ENCODE measurements at regions not wholly inside any gene's neighbourhood (a gene's known extent, or its start where the extent isn't known, plus 50 kb on each side); places are given as distances from the start of the nearest gene placed in this dataset.

DNA sequence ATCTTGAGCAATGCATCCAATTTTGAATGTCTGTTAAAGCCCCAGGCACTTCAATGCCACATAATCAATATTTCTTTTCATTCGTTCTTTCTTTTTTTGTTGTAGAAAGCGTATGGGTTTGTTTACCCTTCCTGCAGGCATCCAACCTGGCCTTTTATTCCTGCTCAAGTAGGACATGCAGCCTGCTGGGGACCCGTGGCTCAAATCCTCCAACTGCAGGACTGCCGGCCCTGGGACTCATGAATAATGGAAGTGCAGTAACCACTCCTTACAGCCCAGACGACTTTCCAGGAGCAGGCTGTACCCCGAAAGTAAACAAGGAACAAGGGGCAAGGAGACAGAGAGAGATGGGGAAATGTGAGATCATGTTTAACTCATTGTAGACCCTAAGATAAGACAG, 126.4 kb downstream of the SALL1 start:
- Mint-ChIP-seq H3K27ac (no peak overlapping the region), H3K27me3 (peaks cover 7% of the 10 kb centered on the region), H3K9me3 (no peaks in the 10 kb centered on the region), H3K4me3 (no peak overlapping the region), H3K36me3 (ENCODE audit: low read depth) (no peaks in the 10 kb centered on the region), H3K4me1 (ENCODE audit: low read depth) (no peaks in the 10 kb centered on the region)
- intact Hi-C loops (cut with micrococcal nuclease), result no loop called here

DNA sequence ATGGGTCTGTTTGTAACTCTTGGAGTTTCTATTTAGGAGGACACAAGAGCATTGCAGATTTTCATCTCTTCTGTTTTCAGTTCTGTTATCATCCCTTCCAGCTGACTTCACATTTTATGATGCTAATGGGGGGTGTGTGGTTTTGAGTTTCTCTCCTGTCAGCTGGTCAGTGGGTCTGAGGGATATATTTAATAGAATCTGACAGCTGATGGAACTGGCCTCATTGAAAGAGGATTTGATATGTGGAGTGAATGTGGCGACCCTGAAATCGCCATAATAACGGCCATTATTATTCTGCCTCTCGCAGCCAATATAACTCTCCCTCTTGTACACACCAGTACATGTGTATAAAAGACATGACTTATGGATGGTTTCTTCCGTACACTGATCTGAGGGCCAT, 128.1 kb downstream of the SALL1 start:
- H3K4me3 Mint-ChIP-seq, result no peak overlapping the region
- H3K27me3 Mint-ChIP-seq, result peaks cover 7% of the 10 kb centered on the region
- intact Hi-C loops (cut with micrococcal nuclease), result no loop called here
- H3K4me1 Mint-ChIP-seq (ENCODE audit: low read depth), result no peaks in the 10 kb centered on the region
- H3K9me3 Mint-ChIP-seq, result no peaks in the 10 kb centered on the region
- no peak overlapping the region for H3K27ac Mint-ChIP-seq
- H3K36me3 Mint-ChIP-seq (ENCODE audit: low read depth), result no peaks in the 10 kb centered on the region

DNA sequence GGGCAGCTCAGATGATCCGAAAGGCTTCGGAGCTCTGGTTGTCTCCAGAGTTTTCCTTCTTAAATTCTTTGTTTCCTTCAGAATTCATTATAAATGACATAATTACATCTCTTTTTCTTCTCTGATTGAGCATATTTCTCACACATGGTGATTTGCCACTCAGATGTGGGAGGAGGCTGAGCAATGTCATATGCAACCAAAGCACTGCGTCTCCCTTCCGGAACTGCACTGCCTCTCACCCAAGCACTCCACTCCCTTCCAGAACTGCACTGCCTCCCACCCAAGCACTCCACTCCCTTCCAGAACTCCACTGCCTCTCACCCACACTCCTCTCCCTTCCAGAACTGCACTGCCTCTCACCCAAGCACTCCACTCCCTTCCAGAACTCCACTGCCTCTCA, 131.5 kb downstream of the SALL1 start:
- intact Hi-C loops (cut with micrococcal nuclease), result no loop called here
- Mint-ChIP-seq H3K27ac (no peak overlapping the region), H3K4me3 (no peak overlapping the region), H3K36me3 (ENCODE audit: low read depth) (no peaks in the 10 kb centered on the region), H3K27me3 (peaks cover 6% of the 10 kb centered on the region), H3K4me1 (ENCODE audit: low read depth) (no peaks in the 10 kb centered on the region), H3K9me3 (no peaks in the 10 kb centered on the region)

DNA sequence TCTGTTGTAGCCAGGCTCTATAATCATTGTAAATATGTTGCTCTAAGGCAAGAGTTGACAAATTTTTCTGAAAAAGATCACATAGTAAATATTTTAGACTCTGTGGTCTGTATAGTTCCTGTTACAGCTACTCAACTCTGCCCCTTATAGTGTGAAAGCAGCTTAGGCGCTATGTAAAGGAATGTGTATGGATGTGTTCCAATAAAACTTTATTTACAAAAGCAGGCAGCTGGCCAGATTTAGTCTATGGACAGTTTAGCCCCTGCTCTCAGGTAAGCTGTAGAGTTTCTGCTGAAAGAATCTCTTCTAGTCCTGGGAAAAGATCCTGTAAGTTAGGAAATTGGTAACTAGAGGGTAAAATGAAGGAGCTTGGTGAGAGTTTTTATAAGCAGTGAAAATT, 133.1 kb downstream of the SALL1 start:
- Mint-ChIP-seq H3K27me3 (peaks cover 8% of the 10 kb centered on the region), H3K36me3 (ENCODE audit: low read depth) (no peaks in the 10 kb centered on the region), H3K4me3 (no peak overlapping the region), H3K4me1 (ENCODE audit: low read depth) (no peaks in the 10 kb centered on the region), H3K9me3 (no peaks in the 10 kb centered on the region), H3K27ac (no peak overlapping the region)
- intact Hi-C loops (cut with micrococcal nuclease), result no loop called here

DNA sequence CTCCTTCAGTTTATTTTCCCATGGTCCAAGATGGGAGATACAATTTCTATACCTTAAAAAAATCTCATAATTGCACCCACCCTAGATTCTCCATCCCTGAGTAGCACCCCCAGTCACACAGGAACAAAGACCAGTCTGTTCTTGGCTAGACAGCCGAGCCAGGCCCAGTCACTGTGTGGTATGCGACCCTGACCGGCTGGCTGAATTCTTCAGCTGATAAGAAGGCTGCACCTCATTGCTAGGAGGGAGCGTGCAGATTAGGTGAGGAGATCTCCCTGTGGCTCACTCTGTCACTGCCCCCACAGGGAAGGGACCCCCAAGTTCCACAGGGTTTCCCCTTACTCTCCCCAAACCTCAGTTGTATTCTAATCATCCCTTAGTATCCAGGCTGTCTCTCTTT, 138.7 kb downstream of the SALL1 start:
- H3K9me3 Mint-ChIP-seq, result no peaks in the 10 kb centered on the region
- H3K27me3 Mint-ChIP-seq, result peaks cover 7% of the 10 kb centered on the region
- H3K27ac Mint-ChIP-seq, result no peak overlapping the region
- H3K36me3 Mint-ChIP-seq (ENCODE audit: low read depth), result no peaks in the 10 kb centered on the region
- intact Hi-C loops (cut with micrococcal nuclease), result no loop called here
- H3K4me3 Mint-ChIP-seq, result no peak overlapping the region
- H3K4me1 Mint-ChIP-seq (ENCODE audit: low read depth), result no peaks in the 10 kb centered on the region

DNA sequence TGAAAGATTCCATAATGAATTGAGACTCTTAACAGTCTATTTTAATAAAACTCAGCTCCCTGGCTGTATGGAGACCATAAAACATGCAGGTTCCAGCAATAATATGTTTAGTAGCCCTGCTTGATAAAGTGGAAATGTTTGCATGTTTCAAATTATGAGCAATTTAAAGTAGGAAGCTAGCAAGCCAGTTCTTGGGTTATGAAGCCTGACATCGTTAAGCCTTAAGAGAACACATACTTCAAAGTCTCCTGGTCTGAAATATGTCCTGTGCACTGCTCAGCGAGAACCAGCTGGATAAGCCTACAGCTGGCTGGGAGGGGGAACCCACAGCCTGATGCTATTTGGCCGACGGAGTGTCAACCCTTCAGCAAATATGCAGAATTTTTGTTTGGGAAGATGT, 140.3 kb downstream of the SALL1 start:
- no peak overlapping the region for H3K27ac Mint-ChIP-seq
- H3K36me3 Mint-ChIP-seq (ENCODE audit: low read depth), result no peaks in the 10 kb centered on the region
- intact Hi-C loops (cut with micrococcal nuclease), result no loop called here
- peaks cover 7% of the 10 kb centered on the region for H3K27me3 Mint-ChIP-seq
- H3K4me3 Mint-ChIP-seq, result no peak overlapping the region
- H3K9me3 Mint-ChIP-seq, result no peaks in the 10 kb centered on the region
- no peaks in the 10 kb centered on the region for H3K4me1 Mint-ChIP-seq (ENCODE audit: low read depth)

DNA sequence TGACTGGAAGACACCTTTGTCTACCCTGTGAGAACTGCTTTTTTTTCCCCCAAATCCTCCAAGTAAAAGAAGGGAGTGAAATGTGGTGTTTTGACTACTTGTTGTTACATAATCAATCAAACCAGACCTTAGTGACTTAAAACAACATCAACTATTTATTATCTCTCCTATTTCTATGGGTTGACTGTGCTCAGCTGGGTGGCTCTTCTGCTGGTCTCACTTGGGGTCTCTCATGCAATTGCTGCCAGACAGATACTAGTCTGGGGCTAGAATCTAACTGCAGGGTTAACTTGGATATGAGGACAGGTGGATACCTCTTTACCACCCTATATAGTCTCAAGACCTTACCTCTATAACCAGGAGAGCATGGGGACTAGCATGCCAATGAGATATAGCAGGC, 141.3 kb downstream of the SALL1 start:
- peaks cover 3% of the 10 kb centered on the region for H3K27me3 Mint-ChIP-seq
- H3K4me1 Mint-ChIP-seq (ENCODE audit: low read depth), result no peaks in the 10 kb centered on the region
- H3K36me3 Mint-ChIP-seq (ENCODE audit: low read depth), result no peaks in the 10 kb centered on the region
- no peak overlapping the region for H3K4me3 Mint-ChIP-seq
- no peak overlapping the region for H3K27ac Mint-ChIP-seq
- intact Hi-C loops (cut with micrococcal nuclease), result no loop called here
- H3K9me3 Mint-ChIP-seq, result no peaks in the 10 kb centered on the region

DNA sequence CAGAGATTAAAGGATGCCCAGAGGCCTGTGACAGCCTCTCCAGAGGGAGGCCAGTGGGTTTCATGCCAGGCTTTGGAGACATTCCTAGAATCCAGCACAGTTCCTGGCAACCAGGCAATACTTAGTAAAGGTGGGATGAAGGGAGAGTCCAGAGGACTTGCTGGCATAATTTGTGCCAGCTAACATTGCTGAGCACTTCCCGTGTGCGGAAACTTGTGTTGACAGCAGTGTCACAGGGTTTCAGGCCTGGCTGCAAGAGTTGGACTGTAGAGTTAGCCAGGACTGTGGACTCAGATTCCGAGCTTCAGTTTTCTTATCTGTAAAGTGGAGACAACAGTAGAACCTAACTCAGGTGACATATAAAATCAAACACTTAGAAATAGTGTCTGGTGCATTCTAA, 141.7 kb downstream of the SALL1 start:
- no peak overlapping the region for H3K27ac Mint-ChIP-seq
- no peaks in the 10 kb centered on the region for H3K9me3 Mint-ChIP-seq
- H3K27me3 Mint-ChIP-seq, result peaks cover 3% of the 10 kb centered on the region
- H3K4me1 Mint-ChIP-seq (ENCODE audit: low read depth), result no peaks in the 10 kb centered on the region
- intact Hi-C loops (cut with micrococcal nuclease), result no loop called here
- no peak overlapping the region for H3K4me3 Mint-ChIP-seq
- H3K36me3 Mint-ChIP-seq (ENCODE audit: low read depth), result no peaks in the 10 kb centered on the region

DNA sequence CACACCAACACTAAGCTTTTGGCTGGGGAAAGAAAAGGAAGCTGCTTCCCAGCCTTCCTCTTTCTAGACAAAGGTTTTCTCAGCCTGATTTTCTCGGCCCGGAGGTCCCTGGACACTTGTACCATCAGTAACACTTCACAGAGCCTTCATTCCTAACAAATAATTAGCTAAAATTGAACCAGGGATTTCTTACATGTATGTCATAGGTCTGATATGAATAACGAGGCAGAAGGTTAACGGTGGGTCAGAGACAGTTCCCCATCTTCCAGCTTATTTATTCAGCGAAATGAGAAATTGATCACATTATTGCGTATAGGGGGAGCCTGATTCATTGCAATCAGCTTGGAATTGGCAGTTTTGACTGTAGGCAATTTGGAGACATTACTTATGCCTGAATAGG, 142.5 kb downstream of the SALL1 start:
- Mint-ChIP-seq H3K4me1 (ENCODE audit: low read depth) (no peaks in the 10 kb centered on the region), H3K9me3 (no peaks in the 10 kb centered on the region), H3K36me3 (ENCODE audit: low read depth) (no peaks in the 10 kb centered on the region), H3K27ac (no peak overlapping the region), H3K4me3 (no peak overlapping the region), H3K27me3 (peaks cover 3% of the 10 kb centered on the region)
- intact Hi-C loops (cut with micrococcal nuclease), result no loop called here

DNA sequence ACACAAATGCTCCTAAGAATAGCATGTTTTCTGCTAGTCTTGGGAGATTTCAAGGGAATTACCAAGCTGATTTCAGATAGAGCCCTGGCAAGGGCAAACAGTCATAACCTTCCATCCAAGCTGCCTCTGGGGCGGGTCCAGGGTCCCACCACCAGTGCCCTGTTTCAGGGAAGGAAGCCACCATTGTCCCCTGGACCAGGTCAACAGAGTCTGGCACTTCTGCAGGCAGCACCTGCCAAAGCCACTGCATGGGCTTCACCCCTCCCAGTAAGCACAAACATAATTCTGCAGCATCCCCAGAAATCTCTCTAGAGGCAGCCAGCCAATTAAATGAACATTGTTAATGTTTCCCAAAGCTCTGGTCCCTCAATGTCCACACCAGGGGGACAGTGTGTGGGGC, 143.0 kb downstream of the SALL1 start:
- intact Hi-C loops (cut with micrococcal nuclease), result no loop called here
- H3K36me3 Mint-ChIP-seq (ENCODE audit: low read depth), result no peaks in the 10 kb centered on the region
- H3K27ac Mint-ChIP-seq, result no peak overlapping the region
- no peaks in the 10 kb centered on the region for H3K4me1 Mint-ChIP-seq (ENCODE audit: low read depth)
- H3K4me3 Mint-ChIP-seq, result no peak overlapping the region
- H3K9me3 Mint-ChIP-seq, result no peaks in the 10 kb centered on the region
- peaks cover 2% of the 10 kb centered on the region for H3K27me3 Mint-ChIP-seq

DNA sequence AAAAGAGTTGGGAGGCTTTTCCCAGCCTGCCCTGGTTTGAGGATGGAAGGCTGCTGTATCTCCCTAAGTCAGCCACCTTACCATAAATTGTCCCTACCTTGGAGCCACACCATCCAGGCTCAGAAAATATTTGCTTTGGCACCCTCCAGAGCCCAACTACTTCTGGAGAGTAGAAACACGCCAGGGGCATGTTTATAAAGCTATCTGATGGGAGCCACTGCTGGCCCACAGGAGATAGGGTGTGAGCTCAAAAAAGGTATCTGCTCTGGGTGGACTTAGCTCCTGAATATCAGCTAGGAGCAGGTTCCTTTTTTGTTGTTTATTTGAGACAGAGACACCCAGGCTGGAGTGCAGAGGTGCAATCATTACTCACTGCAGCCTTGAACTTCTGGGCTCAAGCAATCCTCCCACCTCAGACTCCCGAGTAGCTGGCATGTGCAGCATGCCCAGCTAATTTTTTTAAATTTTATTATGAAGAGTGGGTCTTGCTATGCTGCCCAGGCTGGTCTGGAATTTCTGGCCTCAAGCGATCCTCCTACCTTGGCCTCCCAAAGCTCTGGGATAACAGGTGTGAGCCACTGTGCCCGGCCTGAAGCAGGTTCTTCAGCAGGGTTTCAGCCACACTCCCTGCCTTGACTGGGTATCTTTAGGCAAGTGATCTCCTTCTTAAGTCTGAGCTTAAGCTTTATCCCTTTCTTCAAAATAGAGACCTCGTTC, 147.1 kb downstream of the SALL1 start:
- no peaks in the 10 kb centered on the region for H3K4me1 Mint-ChIP-seq (ENCODE audit: low read depth)
- H3K4me3 Mint-ChIP-seq, result no peak overlapping the region
- H3K27ac Mint-ChIP-seq, result no peak overlapping the region
- intact Hi-C loops (cut with micrococcal nuclease), result no loop called here
- H3K36me3 Mint-ChIP-seq (ENCODE audit: low read depth), result no peaks in the 10 kb centered on the region
- no peaks in the 10 kb centered on the region for H3K9me3 Mint-ChIP-seq
- H3K27me3 Mint-ChIP-seq, result peaks cover 2% of the 10 kb centered on the region

DNA sequence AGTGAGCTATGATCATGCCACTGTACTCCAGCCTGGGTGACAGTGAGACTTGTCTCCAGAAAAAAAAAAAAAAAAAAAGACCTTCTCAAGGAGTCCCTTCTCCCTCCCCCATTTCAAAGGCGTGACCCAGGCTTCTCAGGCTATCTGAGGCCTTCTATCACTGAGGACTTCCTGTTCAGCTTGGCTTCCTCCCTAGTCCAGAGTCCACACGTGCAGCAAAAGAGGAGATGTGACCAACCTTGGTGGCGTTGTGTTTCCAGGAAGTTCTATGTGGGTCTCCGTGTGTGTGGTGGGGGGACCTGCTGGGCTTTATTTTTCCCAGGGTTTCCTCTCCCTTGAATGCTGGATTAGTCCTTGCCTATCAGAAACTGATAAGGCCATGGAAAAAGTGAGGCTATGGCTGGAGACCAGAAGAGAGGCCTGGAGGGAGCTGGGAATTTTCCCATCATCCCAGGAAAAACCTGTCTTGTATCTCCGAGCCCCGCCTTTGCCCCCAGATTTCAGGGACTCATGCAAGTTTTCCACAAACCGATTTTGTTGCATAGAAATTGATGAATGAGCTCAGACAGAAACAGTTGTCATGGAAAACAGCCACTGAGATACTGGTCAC, 148.1 kb downstream of the SALL1 start:
- H3K9me3 Mint-ChIP-seq, result no peaks in the 10 kb centered on the region
- H3K4me1 Mint-ChIP-seq (ENCODE audit: low read depth), result no peaks in the 10 kb centered on the region
- H3K27ac Mint-ChIP-seq, result no peak overlapping the region
- no peak overlapping the region for H3K4me3 Mint-ChIP-seq
- intact Hi-C loops (cut with micrococcal nuclease), result no loop called here
- no peaks in the 10 kb centered on the region for H3K36me3 Mint-ChIP-seq (ENCODE audit: low read depth)
- peaks cover 2% of the 10 kb centered on the region for H3K27me3 Mint-ChIP-seq

DNA sequence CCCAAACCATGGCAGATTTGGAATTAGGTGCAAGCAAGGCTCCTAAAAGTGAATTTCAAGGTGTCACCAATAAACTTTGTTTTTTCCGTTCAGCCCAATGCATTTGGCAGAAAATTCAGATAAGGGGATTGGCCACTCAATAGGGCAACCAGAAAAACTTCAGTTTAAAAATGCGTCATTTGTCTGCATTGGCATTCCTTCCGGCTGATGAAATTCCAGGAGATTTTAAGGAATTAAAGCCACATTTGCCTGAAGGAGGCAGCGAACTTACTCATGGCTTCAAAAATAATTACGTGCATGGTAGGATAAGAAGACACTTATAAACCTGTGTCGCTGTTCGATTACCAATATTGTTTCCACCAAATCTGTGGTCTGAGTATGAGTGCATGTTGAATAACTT, 151.9 kb downstream of the SALL1 start:
- Mint-ChIP-seq H3K4me3 (no peak overlapping the region), H3K27ac (no peak overlapping the region), H3K36me3 (ENCODE audit: low read depth) (no peaks in the 10 kb centered on the region), H3K4me1 (ENCODE audit: low read depth) (no peaks in the 10 kb centered on the region), H3K27me3 (no peaks in the 10 kb centered on the region), H3K9me3 (no peaks in the 10 kb centered on the region)
- intact Hi-C loops (cut with micrococcal nuclease), result no loop called here

DNA sequence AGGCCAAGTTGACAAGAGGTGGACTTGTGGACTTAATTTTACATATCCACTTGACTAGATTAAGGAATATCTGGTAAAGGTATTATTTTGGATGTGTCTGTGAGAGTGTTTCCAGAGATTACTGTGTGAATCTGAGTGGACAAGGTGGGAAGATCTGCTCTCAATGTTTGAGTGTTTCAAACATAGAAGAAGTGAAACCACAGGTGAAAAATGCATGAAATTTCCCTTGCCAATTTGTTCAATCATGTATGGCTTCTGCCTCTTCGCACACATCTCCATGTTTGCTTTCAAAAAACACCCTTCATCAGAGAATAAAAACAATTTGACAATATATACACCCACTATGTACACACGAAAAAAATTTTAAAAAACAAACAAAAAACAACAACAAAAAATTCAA, 152.7 kb downstream of the SALL1 start:
- intact Hi-C loops (cut with micrococcal nuclease), result no loop called here
- no peaks in the 10 kb centered on the region for H3K9me3 Mint-ChIP-seq
- no peaks in the 10 kb centered on the region for H3K36me3 Mint-ChIP-seq (ENCODE audit: low read depth)
- no peaks in the 10 kb centered on the region for H3K4me1 Mint-ChIP-seq (ENCODE audit: low read depth)
- no peak overlapping the region for H3K4me3 Mint-ChIP-seq
- H3K27me3 Mint-ChIP-seq, result no peaks in the 10 kb centered on the region
- no peak overlapping the region for H3K27ac Mint-ChIP-seq

DNA sequence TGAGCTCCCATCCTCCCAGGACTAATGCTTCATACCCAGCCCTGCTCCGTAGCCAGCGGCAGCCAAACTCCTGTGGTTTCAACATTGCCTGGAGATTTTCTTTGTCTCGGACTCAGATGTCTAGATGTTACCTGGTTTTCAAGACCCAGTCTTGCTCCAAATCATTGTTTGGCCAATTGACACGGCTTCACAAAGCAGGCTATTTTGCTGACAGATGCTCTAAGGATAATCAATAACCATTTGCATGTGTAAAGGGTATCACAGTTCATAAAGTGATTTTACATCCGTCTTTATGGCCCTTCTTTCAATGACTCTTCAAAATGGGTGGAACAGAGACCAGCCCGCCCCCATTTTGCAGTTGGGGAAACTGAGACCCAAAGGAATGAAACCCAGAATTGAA, 153.4 kb downstream of the SALL1 start:
- H3K27me3 Mint-ChIP-seq, result no peaks in the 10 kb centered on the region
- H3K27ac Mint-ChIP-seq, result no peak overlapping the region
- no peak overlapping the region for H3K4me3 Mint-ChIP-seq
- intact Hi-C loops (cut with micrococcal nuclease), result no loop called here
- H3K36me3 Mint-ChIP-seq (ENCODE audit: low read depth), result no peaks in the 10 kb centered on the region
- H3K9me3 Mint-ChIP-seq, result no peaks in the 10 kb centered on the region
- H3K4me1 Mint-ChIP-seq (ENCODE audit: low read depth), result no peaks in the 10 kb centered on the region
